ENCODE measurements at regions not wholly inside any gene's neighbourhood (a gene's known extent, or its start where the extent isn't known, plus 50 kb on each side); places are given as distances from the start of the nearest gene placed in this dataset.

- no peak overlapping the region for H3K56ac ChIP-seq (ENCODE audit: insufficient read length, low read depth, low read length)
- no peak overlapping the region for H4K91ac ChIP-seq (ENCODE audit: insufficient read length, low read depth, low read length)
- no peak for TF ChIP-seq CTCF (conservative IDR thresholded peaks at IDR 0.05)
- no peak overlapping the region for H3T11ph ChIP-seq (ENCODE audit: low read length)
- no peak overlapping the region for H3K4ac ChIP-seq (ENCODE audit: low read depth, low read length)
- no peak overlapping the region for H2BK15ac ChIP-seq (ENCODE audit: low read depth, low read length)
- no peaks in the 10 kb centered on the region for H3K27me3 ChIP-seq (ENCODE audit: insufficient read depth, low read length)
- no peak overlapping the region for H3K9ac ChIP-seq (ENCODE audit: extremely low read depth, insufficient read length, low read length)
- H3K36me3 Mint-ChIP-seq (ENCODE audit: insufficient read depth in 1 of 3, low read depth in 3 of 3): peaks cover 0 to 6% (median 0%) of the 10 kb centered on the region in 3 experiments; a peak in 1 of 7 replicates
- no peak overlapping the region for H3K27ac ChIP-seq (ENCODE audit: insufficient read length, low read depth, low read length)
- no peak overlapping the region for H3K4me2 ChIP-seq (ENCODE audit: insufficient read depth, insufficient read length, low read length)
- no peaks in the 10 kb centered on the region for H3K79me1 ChIP-seq (ENCODE audit: insufficient read depth, low read depth, low read length, poor library complexity, severe bottlenecking)
- no peak overlapping the region for H4K8ac ChIP-seq (replicated peaks; ENCODE audit: insufficient read length, low read depth, low read length)
- H3K18ac ChIP-seq (ENCODE audit: insufficient read length, low read depth, low read length): no peak overlapping the region
- H3K9me3 Mint-ChIP-seq: peaks cover 2 to 7% of the 10 kb centered on the region in 2 experiments; a peak in 3 of 5 replicates
- no peaks in the 10 kb centered on the region for H3K23me2 ChIP-seq (ENCODE audit: insufficient read length, low read depth, low read length, poor library complexity, severe bottlenecking)
- DNase-seq: no peak
- H4K20me1 ChIP-seq (ENCODE audit: control insufficient read depth, insufficient read depth, insufficient read length): no peaks in the 10 kb centered on the region
- no peaks in the 10 kb centered on the region for H3K79me2 ChIP-seq (ENCODE audit: insufficient read depth, low read length)
- H3K14ac ChIP-seq (ENCODE audit: insufficient read depth, low read length): no peak overlapping the region
- no peaks in the 10 kb centered on the region for H3K4me1 ChIP-seq (ENCODE audit: insufficient read depth, low read length)
- no peaks in the 10 kb centered on the region for H3K9me3 ChIP-seq (ENCODE audit: control insufficient read depth, low read depth, low read length)
- no peak overlapping the region for H3K27ac Mint-ChIP-seq
- peaks cover 2% of the 10 kb centered on the region for H3K27me3 Mint-ChIP-seq (ENCODE audit: low read depth)
- no peak overlapping the region for H3K4me3 Mint-ChIP-seq
- H2AFZ ChIP-seq (ENCODE audit: low read length): no peak overlapping the region
- no peak overlapping the region for H2BK20ac ChIP-seq (ENCODE audit: low read depth, low read length, poor library complexity, severe bottlenecking)
- H3K4me1 Mint-ChIP-seq: peaks cover 15 to 16% of the 10 kb centered on the region in 2 experiments
- H4K5ac ChIP-seq (ENCODE audit: insufficient read length, low read depth, low read length): no peak overlapping the region
- no peak overlapping the region for H2BK120ac ChIP-seq (ENCODE audit: low read depth, low read length, poor library complexity, severe bottlenecking)
- WGBS (ENCODE audit: extremely low coverage, insufficient read length, low lambda C conversion rate): no CpG with 5 or more reads among the region's 6 CpGs
- H2AK5ac ChIP-seq (ENCODE audit: insufficient read length, low read length): no peak overlapping the region
- H2BK12ac ChIP-seq (ENCODE audit: insufficient read length, low read depth, low read length): no peak overlapping the region
- H2BK5ac ChIP-seq (ENCODE audit: insufficient read length, low read length): no peak overlapping the region
- H3K23ac ChIP-seq (ENCODE audit: insufficient read length, low read depth, low read length): no peak overlapping the region
These were observed 184.2 kb downstream of the LY86 start for GRCh38 chr6:6772751-6773150.
